GM18951 (cell line): ENCODE measurements at regions not wholly inside any gene's neighbourhood (a gene's known extent, or its start where the extent isn't known, plus 50 kb on each side); places are given as distances from the start of the nearest gene placed in this dataset.
"Not testable (repeated sequence)": the region's sequence is repeated elsewhere in the genome, so short reads cannot be mapped to it uniquely, and the experiment has no call there.

Experiments used
- POLR2A ChIP-seq: IDR thresholded peaks from 4 replicates; pipeline ENCODE4 v1.6.1; 2011; ENCODE audit warnings: mild to moderate bottlenecking; ENCODE audit not compliant: insufficient read length, insufficient read depth; ENCODE audit errors: extremely low read depth
- in situ Hi-C: fragments of 300-500 bp; cut with MboI; formaldehyde crosslinking; loops from one replicate; pipeline ENCODE4 v1.12.0; 2022; ENCODE audit warnings: low sequenced_read_pairs, mixed read lengths, inconsistent platforms; ENCODE audit not compliant: unreplicated experiment

DNA sequence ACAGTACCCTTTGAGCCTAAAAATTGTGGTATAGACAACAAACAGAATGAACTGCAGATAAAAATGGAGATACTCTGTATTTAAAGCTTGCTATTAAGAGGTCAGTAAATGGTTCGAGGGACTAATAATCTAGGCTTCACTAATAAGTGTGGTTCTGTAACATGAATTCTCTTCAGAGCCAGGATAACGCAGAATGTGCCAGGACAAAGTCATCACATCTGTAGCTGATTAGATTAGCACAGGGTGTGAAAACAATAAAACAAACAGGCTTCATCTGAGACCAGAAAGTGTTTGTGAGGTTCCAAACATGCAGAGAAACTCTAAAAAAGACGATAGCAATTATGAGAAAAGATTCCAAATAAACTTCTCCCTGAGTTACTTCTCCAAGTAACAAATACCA lies 89.1 kb upstream of the LUZP2 start:
- no peak for TF ChIP-seq POLR2A

DNA sequence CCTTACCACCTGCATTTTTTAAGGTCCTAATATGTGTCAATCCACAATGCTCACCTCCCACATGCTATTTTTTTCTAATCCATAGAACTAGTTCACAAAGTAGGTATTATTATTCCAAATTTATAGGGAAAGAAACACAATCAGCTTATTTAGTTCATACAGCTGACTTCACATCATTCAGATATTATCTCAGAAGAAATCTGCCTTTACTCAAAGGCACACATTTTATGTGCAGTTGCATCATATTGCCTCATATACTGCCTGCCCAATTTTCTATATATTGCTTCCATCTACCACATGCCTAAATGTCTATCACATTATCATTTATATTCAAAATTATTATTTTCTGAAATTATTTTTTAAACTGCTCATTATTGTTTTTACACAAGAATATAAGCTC lies 88.7 kb upstream of the LUZP2 start:
- TF ChIP-seq POLR2A: no peak
- in situ Hi-C loops: no loop called here

More for the DNA sequence above, 89.1 kb upstream of the LUZP2 start:
- in situ Hi-C loops: no loop called here

DNA sequence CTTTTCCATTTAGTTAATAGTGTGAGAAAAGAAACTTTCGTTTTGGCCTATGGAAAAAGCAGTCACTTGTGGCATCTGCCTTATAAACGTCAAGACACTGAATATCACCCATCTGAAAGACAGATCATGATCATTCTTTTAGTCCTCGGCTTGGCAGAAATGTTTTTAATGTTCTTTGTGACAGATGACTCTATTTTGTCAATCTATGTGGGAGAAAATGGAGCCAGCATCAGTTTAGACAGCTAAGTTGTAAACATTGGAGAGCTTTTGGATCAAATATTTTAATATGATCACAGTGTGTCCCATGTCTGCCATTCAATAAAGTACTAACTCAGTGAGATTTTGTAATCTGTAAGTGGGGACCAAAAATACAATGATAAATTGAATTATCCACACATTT lies 85.1 kb upstream of the LUZP2 start:
- no peak for TF ChIP-seq POLR2A

DNA sequence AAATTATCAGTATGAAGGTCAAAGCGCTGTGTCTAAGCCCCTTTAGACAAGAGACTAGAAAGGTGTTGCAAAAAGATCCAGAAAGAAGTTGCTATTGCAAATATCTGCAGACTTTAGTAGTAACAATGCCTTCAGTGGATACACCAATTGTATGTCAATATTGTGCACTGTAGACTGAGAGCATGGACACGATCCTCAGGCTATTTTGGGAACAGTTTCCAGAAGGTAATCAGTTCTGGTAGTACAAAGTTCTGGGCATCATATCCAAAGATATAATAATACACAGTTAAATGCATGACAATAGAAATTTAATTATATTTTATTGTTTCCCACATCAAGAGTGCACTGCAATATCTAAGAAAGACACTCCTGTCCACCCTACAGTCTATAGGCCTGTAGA lies 84.1 kb upstream of the LUZP2 start:
- in situ Hi-C loops: no loop called here
- TF ChIP-seq POLR2A: no peak

More for the DNA sequence above, 85.1 kb upstream of the LUZP2 start:
- in situ Hi-C loops: no loop called here

DNA sequence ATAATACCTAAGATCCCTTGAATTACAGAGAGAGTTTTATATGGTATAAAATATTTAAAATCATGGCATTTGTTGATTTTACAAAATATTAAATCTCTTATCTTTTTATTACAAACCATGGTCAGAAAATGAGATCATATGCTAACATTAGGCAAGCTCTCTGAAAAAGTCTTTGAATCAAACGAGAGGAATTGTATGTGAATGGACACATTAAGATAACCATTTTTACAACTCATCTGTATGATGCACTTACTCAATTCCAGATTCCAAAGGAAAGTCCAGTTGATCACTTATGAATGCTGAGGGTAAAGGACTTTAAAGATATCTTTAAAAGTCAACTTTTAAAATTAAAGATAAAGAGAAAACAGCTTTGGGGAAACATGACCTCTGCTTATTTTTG lies 83.5 kb upstream of the LUZP2 start:
- TF ChIP-seq POLR2A: no peak
- in situ Hi-C loops: no loop called here

DNA sequence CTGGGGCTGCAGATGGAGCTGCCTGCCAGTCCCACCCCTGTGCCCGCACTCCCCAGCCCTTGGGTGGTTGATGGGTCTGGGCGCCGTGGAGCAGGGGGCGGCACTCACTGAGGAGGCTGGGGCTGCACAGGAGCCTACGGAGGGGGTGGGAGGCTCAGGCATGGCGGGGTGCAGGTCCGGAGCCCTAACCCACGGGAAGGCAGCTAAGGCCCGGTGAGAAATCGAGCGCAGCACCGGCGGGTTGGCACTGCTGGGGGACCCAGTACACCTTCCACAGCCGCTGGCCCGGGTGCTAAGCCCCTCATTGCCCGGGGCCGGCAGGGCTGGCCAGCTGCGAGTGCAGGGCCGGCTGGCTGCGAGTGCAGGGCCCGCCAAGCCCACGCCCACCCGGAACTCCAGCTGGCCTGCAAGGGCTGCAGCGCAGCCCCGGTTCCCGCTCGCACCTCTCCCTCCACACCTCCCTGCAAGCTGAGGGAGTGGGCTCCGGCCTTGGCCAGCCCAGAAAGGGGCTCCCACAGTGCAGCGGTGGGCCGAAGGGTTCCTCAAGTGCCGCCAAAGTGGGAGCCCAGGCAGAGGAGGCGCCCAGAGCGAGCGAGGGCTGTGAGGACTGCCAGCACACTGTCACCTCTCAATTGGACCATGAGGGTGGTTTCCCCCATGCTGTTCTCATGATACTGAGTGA lies 80.8 kb upstream of the LUZP2 start:
- in situ Hi-C loops: not testable (repeated sequence)

DNA sequence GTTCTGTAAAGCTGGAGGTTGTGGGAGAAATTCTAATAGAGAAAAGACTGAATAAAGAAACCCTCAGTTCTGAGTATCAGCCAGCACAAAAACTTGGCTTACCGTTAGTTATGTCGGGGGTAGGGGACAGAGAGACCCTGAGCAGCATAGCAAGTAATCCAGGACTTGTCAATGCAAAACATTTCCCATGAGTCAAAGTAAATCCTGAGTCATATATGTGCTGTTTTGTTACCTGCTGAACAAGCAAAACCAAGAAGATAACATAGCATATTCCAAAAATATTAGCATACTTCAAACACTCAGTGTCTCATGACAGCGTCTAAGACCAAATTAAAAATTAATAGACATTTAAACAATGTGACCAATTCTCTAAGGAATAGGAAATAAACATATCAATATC lies 75.1 kb upstream of the LUZP2 start:
- TF ChIP-seq POLR2A: no peak
- in situ Hi-C loops: no loop called here

DNA sequence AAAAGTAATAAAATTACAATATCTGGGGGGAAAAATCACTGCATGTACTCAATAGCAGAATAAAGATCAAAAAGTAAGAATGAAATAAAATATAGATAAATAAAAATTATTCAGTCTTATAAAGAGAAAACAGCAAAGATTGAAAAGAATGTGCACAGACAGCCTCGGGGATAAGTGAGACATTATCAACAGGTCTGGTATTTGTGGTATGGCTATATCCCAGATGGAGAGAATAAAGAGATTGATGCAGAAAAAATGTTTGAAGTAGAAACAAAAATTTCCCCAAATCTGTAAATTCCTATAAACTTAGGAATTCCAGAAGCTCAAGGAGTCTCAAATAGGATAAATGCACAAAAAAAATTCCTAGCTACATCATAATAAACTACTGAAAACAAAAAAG lies 74.5 kb upstream of the LUZP2 start:
- in situ Hi-C loops: no loop called here
- no peak for TF ChIP-seq POLR2A

DNA sequence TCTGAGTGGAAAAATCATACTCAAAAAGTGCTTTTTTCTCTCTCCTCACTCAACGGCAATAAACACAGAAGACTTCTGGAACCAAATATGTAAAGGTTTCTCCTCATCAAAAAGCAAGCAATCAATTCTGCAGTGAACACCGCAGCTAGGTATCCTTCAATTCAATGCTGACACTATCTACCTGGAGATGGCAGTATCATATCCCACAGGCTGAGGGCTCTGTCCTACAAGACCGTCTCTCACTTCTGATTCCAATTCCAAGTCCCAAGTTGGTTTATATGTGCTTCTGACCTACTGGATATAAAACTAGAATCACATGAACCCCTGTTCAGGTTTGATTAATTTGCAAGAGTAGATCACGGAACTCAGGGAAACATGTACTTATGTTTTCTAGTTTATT lies 59.7 kb upstream of the LUZP2 start:
- no peak for TF ChIP-seq POLR2A
- in situ Hi-C loops: no loop called here
